B cell (primary cell): ENCODE measurements at regions not wholly inside any gene's neighbourhood (a gene's known extent, or its start where the extent isn't known, plus 50 kb on each side); places are given as distances from the start of the nearest gene placed in this dataset.

ENCODE experiments used
- ATAC-seq: fragments of 200-7000 bp; cut with Tn5 transposase; one replicate; pipeline ENCODE4 v1.10.0; 2021; ENCODE audit warnings: low read depth, mild to moderate bottlenecking, moderate number of reproducible peaks, moderate library complexity
- CTCF ChIA-PET: fragments of 350-600 bp; sonication (Branson Sonifier 250); formaldehyde crosslinking; loops from one replicate; lab custom pipeline; 2021; ENCODE audit warnings: antibody characterized with exemption, inconsistent platforms; lab: Charles Lee
- POLR2A ChIA-PET: fragments of 350-600 bp; sonication (Branson Sonifier 250); formaldehyde crosslinking; loops from one replicate; lab custom pipeline; 2021; ENCODE audit warnings: antibody characterized with exemption; lab: Charles Lee
- DNase-seq: peaks from one replicate; pipeline ENCODE4 v3.0.0; 2013
- H2AFZ ChIP-seq: 2 replicates; pipeline ENCODE4 v1.6.1; 2012; ENCODE audit warnings: mild to moderate bottlenecking, low read depth, low read length; ENCODE audit not compliant: insufficient read depth, poor library complexity, severe bottlenecking
- H3K27ac ChIP-seq, 2 donors: 1 replicate in 1 of 2; 2 replicates in 1 of 2; pipeline ENCODE4 v1.5.1; 2012 to 2013; ENCODE audit warnings: low read length in 2 of 2, mild to moderate bottlenecking in 2 of 2, moderate library complexity in 1 of 2
- H3K27me3 ChIP-seq, 4 experiments: fragments of 200-600 bp in 1 of 4; sonication (generic) in 1 of 4; replicated peaks in 1 of 4; 1 replicate in 2 of 4; 2 replicates in 2 of 4; pipeline versions ENCODE4 v1.6.1 to v1.7.0; 2013 to 2016; ENCODE audit warnings: low read length in 3 of 4, mild to moderate bottlenecking in 2 of 4, mixed read lengths in 1 of 4, moderate library complexity in 1 of 4; ENCODE audit not compliant: insufficient read depth in 4 of 4, control insufficient read depth in 3 of 4; ENCODE audit errors: control extremely low read depth in 1 of 4
- H3K36me3 ChIP-seq, 2 experiments: replicated peaks in 1 of 2; 1 replicate in 1 of 2; 2 replicates in 1 of 2; pipeline versions ENCODE4 v1.6.1 to v1.7.1; 2013; ENCODE audit warnings: low read length in 1 of 2; ENCODE audit not compliant: insufficient read depth in 2 of 2, control insufficient read depth in 1 of 2; ENCODE audit errors: control extremely low read depth in 1 of 2, extremely low read depth in 1 of 2
- H3K4me1 ChIP-seq, 2 donors: fragments of 200-600 bp in 1 of 2; sonication (generic) in 1 of 2; 1 replicate in 1 of 2; 2 replicates in 1 of 2; pipeline versions ENCODE4 v1.5.1 to v1.6.1; 2013 to 2017; ENCODE audit warnings: low read length in 2 of 2; ENCODE audit not compliant: control insufficient read depth in 2 of 2, insufficient read depth in 2 of 2
- H3K4me2 ChIP-seq: replicated peaks from 2 replicates; pipeline ENCODE3; 2012; ENCODE audit warnings: mild to moderate bottlenecking, low read depth, low read length; ENCODE audit not compliant: poor library complexity, severe bottlenecking
- H3K4me3 ChIP-seq, 5 experiments: fragments of 200-600 bp in 1 of 5; sonication (generic) in 1 of 5; 1 replicate in 3 of 5; 2 replicates in 2 of 5; pipeline versions ENCODE4 v1.5.1 to v1.7.0; 2011 to 2016; ENCODE audit warnings: low read length in 4 of 5, mild to moderate bottlenecking in 4 of 5, low read depth in 2 of 5, control low read depth in 1 of 5, moderate library complexity in 1 of 5; ENCODE audit not compliant: insufficient read depth in 1 of 5; ENCODE audit errors: control extremely low read depth in 1 of 5, extremely low read depth in 1 of 5
- H3K79me2 ChIP-seq: fragments of 200-600 bp; sonication (generic); one replicate; pipeline ENCODE4 v1.6.0; 2016; ENCODE audit warnings: low read length; ENCODE audit not compliant: control insufficient read depth, insufficient read depth
- H3K9ac ChIP-seq: fragments of 200-600 bp; sonication (generic); 2 replicates; pipeline ENCODE4 v1.6.1; 2017; ENCODE audit warnings: mild to moderate bottlenecking, low read length, moderate library complexity
- H3K9me3 ChIP-seq, 3 donors: one replicate each; pipeline versions ENCODE4 v1.6.1 to v1.7.1; 2013; ENCODE audit warnings: low read length in 2 of 3; ENCODE audit not compliant: control insufficient read depth in 2 of 3, insufficient read depth in 1 of 3; ENCODE audit errors: control extremely low read depth in 1 of 3
- H4K20me1 ChIP-seq: 2 replicates; pipeline ENCODE4 v1.6.0; 2012; ENCODE audit warnings: mild to moderate bottlenecking, low read length; ENCODE audit not compliant: insufficient read depth, control insufficient read depth, poor library complexity, severe bottlenecking
- H3K27ac Mint-ChIP-seq: one replicate; pipeline ENCODE4 v1.8.0; 2021; ENCODE audit warnings: mixed read lengths
- H3K27me3 Mint-ChIP-seq: one replicate; pipeline ENCODE4 v1.8.0; 2021; ENCODE audit warnings: mixed read lengths
- H3K4me1 Mint-ChIP-seq: one replicate; pipeline ENCODE4 v1.8.0; 2021; ENCODE audit warnings: mixed read lengths
- H3K4me3 Mint-ChIP-seq: one replicate; pipeline ENCODE4 v1.8.0; 2021; ENCODE audit warnings: mixed read lengths
- H3K9me3 Mint-ChIP-seq: one replicate; pipeline ENCODE4 v1.8.0; 2022; ENCODE audit warnings: mixed read lengths; ENCODE audit not compliant: insufficient read depth
- EZH2 ChIP-seq: IDR thresholded peaks from 2 replicates; pipeline ENCODE4 v1.6.1; 2012; ENCODE audit warnings: borderline replicate concordance, low read depth, mild to moderate bottlenecking, moderate library complexity, low read length; ENCODE audit not compliant: insufficient read depth, poor library complexity, severe bottlenecking
- WGBS: methylation state at CpG from one replicate; pipeline ENCODE4 v1.1.5; 2013; ENCODE audit warnings: missing lambda C conversion rate; ENCODE audit not compliant: insufficient coverage; 5-methylcytosine and 5-hydroxymethylcytosine counted together
- intact Hi-C: fragments of 100-400 bp; cut with micrococcal nuclease; formaldehyde crosslinking; loops from one replicate; pipeline ENCODE4 v1.10.0; 2022
- TF ChIP-seq, protein P1 (sequence below): fragments of 200-600 bp; IDR thresholded peaks from one replicate; pipeline ENCODE4 v1.8.0; 2022; ENCODE audit warnings: antibody characterized with exemption, mild to moderate bottlenecking

DNA sequence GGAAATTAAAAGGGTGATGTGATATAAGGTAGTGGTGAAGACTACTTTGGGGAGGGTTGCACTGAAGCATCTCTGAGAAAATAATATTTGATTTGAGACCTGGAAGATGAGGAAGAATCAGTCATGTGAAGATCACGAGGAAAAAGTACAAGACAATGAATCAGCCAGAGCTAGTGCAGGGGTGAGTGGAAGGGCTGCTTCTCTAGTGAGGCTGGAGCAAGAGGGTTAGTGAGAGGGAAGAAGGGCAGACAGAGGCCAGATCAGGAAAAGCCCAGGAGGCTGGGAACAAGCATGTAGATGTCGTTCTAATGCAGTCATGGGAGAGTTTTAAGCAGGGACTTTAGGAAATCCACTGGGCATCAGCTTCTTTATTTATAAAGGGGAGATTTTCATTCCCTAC lies 504.2 kb upstream of the SALL1 start:
- no peak for ATAC-seq
- intact Hi-C loops = no loop called here
- 76% methylated on average over 1 of the region's 2 CpGs for WGBS

DNA sequence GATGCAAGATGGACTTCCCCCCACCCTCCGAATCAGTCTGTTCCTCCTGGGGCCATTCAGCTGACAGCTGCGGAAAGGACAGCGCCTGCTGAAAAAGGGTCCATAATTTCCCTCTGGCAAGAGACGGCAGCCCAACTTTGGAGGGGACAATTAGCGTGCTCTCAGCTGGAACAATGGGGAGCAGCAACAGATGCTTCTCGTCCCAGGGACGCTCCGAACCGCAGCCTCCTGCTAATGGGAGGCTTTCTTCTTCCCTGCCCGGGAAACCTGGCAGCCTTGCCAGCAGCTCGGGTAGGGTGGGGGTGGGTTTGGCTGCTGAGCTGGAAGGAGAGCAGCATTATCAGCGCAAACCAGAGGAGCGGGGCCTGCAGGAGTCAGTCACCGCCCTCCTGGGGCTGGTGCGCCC lies 500.0 kb upstream of the SALL1 start:
- H3K27ac ChIP-seq = no peak overlapping the region
- ChIA-PET CTCF (no interaction called here), POLR2A (no interaction called here)
- H3K27ac Mint-ChIP-seq = no peak overlapping the region
- no peaks in the 10 kb centered on the region for H3K9me3 Mint-ChIP-seq
- H2AFZ ChIP-seq = no peak overlapping the region
- intact Hi-C loops = no loop called here
- 25% methylated on average over 11 of the region's 15 CpGs for WGBS
- H3K4me1 Mint-ChIP-seq = no peaks in the 10 kb centered on the region
- ATAC-seq = no peak
- no peak overlapping the region for H3K4me3 ChIP-seq
- peaks cover 0 to 15% (median 3%) of the 10 kb centered on the region in 3 donors for H3K9me3 ChIP-seq
- H3K4me1 ChIP-seq = no peaks in the 10 kb centered on the region
- H3K4me2 ChIP-seq = no peak overlapping the region
- no peak for DNase-seq
- no peak overlapping the region for H3K9ac ChIP-seq
- TF ChIP-seq, protein P1, sequence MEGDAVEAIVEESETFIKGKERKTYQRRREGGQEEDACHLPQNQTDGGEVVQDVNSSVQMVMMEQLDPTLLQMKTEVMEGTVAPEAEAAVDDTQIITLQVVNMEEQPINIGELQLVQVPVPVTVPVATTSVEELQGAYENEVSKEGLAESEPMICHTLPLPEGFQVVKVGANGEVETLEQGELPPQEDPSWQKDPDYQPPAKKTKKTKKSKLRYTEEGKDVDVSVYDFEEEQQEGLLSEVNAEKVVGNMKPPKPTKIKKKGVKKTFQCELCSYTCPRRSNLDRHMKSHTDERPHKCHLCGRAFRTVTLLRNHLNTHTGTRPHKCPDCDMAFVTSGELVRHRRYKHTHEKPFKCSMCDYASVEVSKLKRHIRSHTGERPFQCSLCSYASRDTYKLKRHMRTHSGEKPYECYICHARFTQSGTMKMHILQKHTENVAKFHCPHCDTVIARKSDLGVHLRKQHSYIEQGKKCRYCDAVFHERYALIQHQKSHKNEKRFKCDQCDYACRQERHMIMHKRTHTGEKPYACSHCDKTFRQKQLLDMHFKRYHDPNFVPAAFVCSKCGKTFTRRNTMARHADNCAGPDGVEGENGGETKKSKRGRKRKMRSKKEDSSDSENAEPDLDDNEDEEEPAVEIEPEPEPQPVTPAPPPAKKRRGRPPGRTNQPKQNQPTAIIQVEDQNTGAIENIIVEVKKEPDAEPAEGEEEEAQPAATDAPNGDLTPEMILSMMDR = no peak
- no peak for TF ChIP-seq EZH2
- no peaks in the 10 kb centered on the region for H3K36me3 ChIP-seq
- no peaks in the 10 kb centered on the region for H3K27me3 Mint-ChIP-seq
- H4K20me1 ChIP-seq = no peaks in the 10 kb centered on the region
- no peaks in the 10 kb centered on the region for H3K27me3 ChIP-seq
- H3K79me2 ChIP-seq = no peaks in the 10 kb centered on the region
- H3K4me3 Mint-ChIP-seq = no peak overlapping the region

More for the DNA sequence above, 504.2 kb upstream of the SALL1 start:
- Histone ChIP-seq H2AFZ (no peak overlapping the region), H3K4me1 (no peaks in the 10 kb centered on the region), H3K4me3 (no peak overlapping the region), H3K4me2 (no peak overlapping the region), H3K27me3 (no peaks in the 10 kb centered on the region), H3K27ac (no peak overlapping the region), H3K9me3 (peaks cover 1 to 15% (median 3%) of the 10 kb centered on the region in 3 donors), H3K9ac (no peak overlapping the region), H3K79me2 (no peaks in the 10 kb centered on the region), H3K36me3 (no peaks in the 10 kb centered on the region), H4K20me1 (no peaks in the 10 kb centered on the region)
- Mint-ChIP-seq H3K9me3 (no peaks in the 10 kb centered on the region), H3K27ac (no peak overlapping the region), H3K4me1 (no peaks in the 10 kb centered on the region), H3K4me3 (no peak overlapping the region), H3K27me3 (no peaks in the 10 kb centered on the region)
- DNase-seq = no peak
- TF ChIP-seq, protein P1 = no peak
- no peak for TF ChIP-seq EZH2
- POLR2A ChIA-PET = no interaction called here
- CTCF ChIA-PET = no interaction called here
